Ureter (tissue), 1 donor: ENCODE measurements at regions not wholly inside any gene's neighbourhood (a gene's known extent, or its start where the extent isn't known, plus 50 kb on each side); places are given as distances from the start of the nearest gene placed in this dataset.

Experiments
- DNase-seq: peaks from one replicate; pipeline ENCODE4 v3.0.0-alpha.2; 2020; ENCODE audit warnings: low spot score
- donor health status: DM: yes; HTN: yes; CAD: no.

DNA sequence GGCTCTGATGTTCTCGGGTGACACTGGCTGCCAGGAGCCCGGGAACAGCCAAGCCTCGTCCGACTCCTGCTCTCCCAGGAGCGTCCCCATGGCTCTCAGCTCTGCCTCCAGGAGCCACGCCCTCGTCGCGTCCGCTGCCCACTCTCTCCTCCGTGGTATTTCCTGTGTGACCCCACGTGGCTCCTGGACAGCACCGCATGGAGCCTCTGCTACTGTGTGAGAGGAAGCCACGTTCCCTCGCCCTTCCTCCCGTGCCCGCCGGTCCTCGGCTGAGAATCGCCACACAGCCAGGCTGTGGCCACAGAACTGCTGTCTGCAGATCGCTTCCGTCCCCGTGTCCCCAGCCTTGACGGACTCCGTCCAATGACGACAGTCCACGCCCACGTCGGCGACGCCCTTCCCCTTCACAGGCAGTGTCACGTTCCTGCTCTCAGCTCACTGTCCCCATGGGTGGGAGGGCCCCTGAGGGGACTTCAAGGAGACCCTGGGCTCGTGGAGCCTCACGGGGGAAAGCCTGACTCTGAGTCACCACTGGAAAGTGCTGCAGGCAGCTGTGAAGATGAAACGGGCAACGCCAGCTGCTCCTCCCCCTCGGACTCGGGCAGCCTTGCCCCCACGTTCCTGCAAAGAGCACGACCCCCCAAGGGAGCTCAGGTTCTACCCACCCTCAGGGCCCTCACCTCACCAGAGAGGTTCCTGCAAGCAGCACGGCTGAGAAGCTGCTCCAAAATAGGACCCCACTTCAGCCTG, 458.5 kb downstream of the BRD1 start:
- DNase-seq: peak; percentile 33

GRCh38 chr22:49368221-49368975, 459.3 kb downstream of the BRD1 start:
- DNase-seq: peak; percentile 31

DNA sequence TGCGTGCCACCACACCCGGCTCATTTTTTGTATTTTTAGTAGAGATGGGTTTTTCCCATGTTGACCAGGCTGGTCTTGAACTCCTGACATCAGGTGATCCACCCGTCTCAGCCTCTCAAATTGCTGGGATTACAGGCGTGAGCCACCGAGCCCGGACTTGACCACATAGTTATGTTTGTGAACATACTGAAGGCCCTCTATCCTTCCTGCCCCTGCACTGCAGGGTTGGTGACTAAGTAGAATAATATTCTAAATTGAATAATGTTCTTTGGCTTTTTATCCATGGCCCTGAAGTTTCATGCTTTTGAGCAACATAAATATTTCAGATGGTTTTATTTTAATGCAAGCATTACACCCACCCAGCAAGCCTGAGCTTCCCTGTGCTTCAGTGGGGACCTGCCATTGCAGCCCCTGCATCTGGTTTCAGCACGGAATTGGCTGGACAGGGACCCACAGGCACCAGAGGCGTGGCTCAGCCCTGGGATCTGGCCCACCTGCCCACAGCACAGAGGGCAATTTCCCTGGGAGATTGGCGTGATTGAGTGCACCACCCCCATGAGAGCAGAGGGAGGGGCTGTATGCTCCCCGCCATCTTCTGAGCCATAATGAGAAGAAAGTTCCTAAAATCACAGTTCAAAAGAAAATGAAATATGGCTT, 460.5 kb downstream of the BRD1 start:
- DNase-seq: peak; percentile 17

GRCh38 chr22:49366437-49366836, 461.2 kb downstream of the BRD1 start:
- DNase-seq: peak; percentile 17

GRCh38 chr22:49365910-49366309, 461.8 kb downstream of the BRD1 start:
- peak; percentile 15 for DNase-seq

DNA sequence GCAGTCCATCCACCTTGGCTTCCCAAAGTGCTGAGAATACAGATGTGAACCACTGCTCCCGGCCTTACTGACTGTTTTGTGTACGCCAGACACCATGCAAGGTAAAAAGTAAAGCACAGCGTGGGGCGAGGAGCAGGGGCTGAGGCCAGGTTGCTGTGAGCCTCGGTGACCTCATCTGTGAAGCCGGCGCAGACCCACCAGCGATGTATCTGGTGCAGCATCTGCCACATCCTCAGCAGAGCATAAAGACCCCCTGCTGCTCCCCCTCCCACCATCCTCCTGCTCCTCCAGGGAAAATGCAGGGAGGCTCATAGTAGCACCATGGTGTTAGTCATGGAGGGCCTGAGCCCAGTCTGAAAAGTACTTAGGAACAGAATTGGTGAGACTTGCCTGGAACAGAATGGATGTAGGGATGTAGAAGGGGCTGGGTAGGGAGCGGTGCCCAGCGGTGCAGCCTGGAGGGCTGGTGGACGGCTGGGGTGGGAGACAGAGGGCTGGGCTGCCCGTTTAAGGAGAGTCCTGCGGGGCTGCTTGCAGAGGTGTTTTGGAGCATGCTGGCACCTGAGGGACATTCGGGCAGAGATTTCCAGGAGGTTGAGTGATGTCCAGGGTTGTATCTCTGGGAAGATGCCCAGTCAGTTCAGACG, 462.4 kb downstream of the BRD1 start:
- DNase-seq: peak; percentile 19

- peak; percentile 20 for DNase-seq
Observed at GRCh38 chr22:49364398-49364797, 463.3 kb downstream of the BRD1 start.

DNA sequence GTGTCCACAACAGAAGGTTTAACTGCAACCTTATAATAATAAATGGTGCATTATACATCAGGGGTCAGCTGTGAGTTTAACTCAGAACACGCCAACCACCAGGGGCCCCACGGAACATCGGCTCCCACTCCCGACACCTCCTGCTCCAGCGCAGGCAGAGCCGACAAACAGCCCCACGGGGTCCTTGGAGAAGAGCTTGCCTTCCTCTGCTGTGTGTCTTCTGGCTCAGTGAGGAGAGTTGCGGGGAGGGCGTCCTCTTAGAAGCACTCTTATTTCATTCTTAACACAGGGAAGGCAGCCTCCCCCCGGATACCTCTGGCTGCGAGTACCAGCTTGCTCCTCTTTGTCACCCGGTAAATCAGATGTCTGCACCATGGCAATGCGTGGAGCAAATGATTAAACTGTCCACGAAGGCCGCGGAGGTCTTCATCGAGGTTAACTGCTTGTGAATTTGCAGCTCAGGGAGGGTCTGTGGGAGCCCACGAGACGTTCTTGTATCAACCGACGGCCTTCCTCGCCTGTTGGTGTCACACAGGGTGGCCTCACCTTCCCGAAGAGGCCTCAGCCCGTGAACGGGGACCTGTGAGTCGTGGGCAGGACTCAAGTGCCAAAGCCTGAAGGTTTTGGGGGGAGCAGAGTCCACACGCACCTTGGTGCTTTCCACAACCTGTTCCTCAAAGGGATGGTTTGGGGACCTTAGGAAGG, 464.0 kb downstream of the BRD1 start:
- DNase-seq: no peak

DNA sequence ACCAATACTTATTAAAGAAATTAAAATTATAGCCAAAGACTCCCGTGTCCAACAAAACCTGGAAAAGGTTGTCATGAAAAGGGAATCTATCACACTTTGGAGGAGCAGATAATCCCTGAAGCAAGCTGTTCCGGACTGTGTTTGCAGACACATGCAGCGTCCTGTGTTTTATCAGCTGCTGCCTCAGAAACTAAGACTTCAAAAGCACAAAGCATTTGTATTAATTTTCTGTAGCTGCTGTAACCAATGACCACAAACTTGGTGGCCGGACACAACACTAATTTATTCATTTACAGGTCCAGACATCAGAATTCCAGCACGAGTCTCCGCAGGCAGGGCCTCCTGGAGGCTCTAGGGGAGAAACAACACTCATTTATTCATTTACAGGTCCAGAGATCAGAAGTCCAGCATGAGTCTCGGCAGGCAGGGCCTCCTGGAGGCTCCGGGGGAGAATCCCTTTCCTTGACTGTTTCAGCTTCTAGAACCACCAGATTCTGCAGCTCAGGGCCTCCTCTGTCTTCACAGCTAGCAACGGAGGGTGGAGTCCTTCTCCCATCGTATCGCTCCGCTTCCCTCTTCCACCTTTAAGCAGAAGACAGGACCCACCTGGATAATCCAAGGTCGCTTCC, 465.3 kb downstream of the BRD1 start:
- DNase-seq: no peak

- DNase-seq: no peak
Observed at GRCh38 chr22:49361164-49361563, 466.5 kb downstream of the BRD1 start.

GRCh38 chr22:49360746-49361145, 466.9 kb downstream of the BRD1 start:
- no peak for DNase-seq

GRCh38 chr22:49359076-49359475, 468.6 kb downstream of the BRD1 start:
- no peak for DNase-seq

- DNase-seq: no peak
Observed at GRCh38 chr22:49357661-49358440, 469.8 kb downstream of the BRD1 start.

- no peak for DNase-seq
Observed at GRCh38 chr22:49356428-49356827, 471.2 kb downstream of the BRD1 start.

DNA sequence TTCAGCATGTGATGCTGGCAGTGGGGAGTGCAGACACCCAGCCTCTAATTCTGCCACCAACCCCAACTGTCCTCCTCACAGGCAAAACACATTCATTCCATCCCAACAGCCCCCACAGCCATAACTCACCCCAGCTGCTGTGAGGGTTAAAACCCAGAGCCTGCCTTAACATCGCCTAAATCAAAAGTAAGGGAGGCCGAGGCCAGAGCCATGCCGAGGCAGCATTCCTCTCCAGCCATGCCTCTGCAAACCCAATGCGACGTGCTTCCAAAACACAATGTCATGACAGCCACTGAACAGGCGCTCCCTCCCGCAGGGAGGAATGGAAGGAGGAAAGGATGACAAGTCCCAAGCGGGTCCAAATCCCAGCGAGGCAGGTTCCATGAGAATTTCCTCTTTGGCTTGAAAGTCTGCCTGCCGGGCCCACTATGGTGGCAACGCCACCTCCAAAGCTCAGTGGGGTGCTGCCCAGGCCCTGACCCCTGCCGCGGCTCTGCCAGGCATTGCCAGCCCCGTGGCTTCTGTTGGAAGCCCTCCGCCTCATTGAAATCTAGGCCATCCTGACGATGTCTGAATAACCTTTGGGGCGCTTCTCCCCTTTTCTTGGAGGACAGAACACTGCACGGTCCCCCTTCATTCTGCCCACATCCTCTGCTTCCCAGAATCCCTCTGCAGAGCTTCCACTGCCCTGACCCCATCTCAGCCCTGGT, 472.3 kb downstream of the BRD1 start:
- no peak for DNase-seq

- DNase-seq: no peak
Observed at GRCh38 chr22:49354516-49355210, 473.0 kb downstream of the BRD1 start.

GRCh38 chr22:49353235-49353634, 474.4 kb downstream of the BRD1 start:
- no peak for DNase-seq

- DNase-seq: no peak
Observed at GRCh38 chr22:49352361-49353169, 475.1 kb downstream of the BRD1 start.
